H9 (cell line): ENCODE measurements at regions not wholly inside any gene's neighbourhood (a gene's known extent, or its start where the extent isn't known, plus 50 kb on each side); places are given as distances from the start of the nearest gene placed in this dataset.

Source experiments
- DNase-seq: peaks from one replicate; pipeline ENCODE4 v3.0.0-alpha.2; 2017
- H2AFZ ChIP-seq: one replicate; pipeline ENCODE4 v1.6.1; 2013; ENCODE audit warnings: mild to moderate bottlenecking, low read length, control low read depth, moderate library complexity
- H2AK5ac ChIP-seq: 2 replicates; pipeline ENCODE4 v1.6.1; 2013; ENCODE audit warnings: low read length, control low read depth, mixed read lengths; ENCODE audit not compliant: insufficient read length
- H2BK120ac ChIP-seq: one replicate; pipeline ENCODE4 v1.6.1; 2013; ENCODE audit warnings: low read depth, mild to moderate bottlenecking, low read length, control low read depth, inconsistent platforms; ENCODE audit not compliant: poor library complexity, severe bottlenecking
- H2BK12ac ChIP-seq: 2 replicates; pipeline ENCODE4 v1.6.1; 2013; ENCODE audit warnings: low read length, control low read depth, mixed read lengths, low read depth; ENCODE audit not compliant: insufficient read length
- H2BK15ac ChIP-seq: 2 replicates; pipeline ENCODE4 v1.6.1; 2013; ENCODE audit warnings: low read depth, low read length, control low read depth
- H2BK20ac ChIP-seq: one replicate; pipeline ENCODE4 v1.6.1; 2013; ENCODE audit warnings: low read depth, mild to moderate bottlenecking, low read length, control low read depth, inconsistent platforms; ENCODE audit not compliant: poor library complexity, severe bottlenecking
- H2BK5ac ChIP-seq: 2 replicates; pipeline ENCODE4 v1.6.1; 2013; ENCODE audit warnings: low read length, control low read depth, mixed read lengths; ENCODE audit not compliant: insufficient read length
- H3K14ac ChIP-seq: 2 replicates; pipeline ENCODE4 v1.6.1; 2013; ENCODE audit warnings: low read length, control low read depth; ENCODE audit not compliant: insufficient read depth
- H3K18ac ChIP-seq: 2 replicates; pipeline ENCODE4 v1.6.1; 2013; ENCODE audit warnings: low read depth, mild to moderate bottlenecking, mixed read lengths, low read length, control low read depth; ENCODE audit not compliant: insufficient read length
- H3K23ac ChIP-seq: 2 replicates; pipeline ENCODE4 v1.6.1; 2013; ENCODE audit warnings: low read length, control low read depth, mixed read lengths, low read depth; ENCODE audit not compliant: insufficient read length
- H3K23me2 ChIP-seq: 2 replicates; pipeline ENCODE4 v1.6.1; 2013; ENCODE audit warnings: low read depth, mild to moderate bottlenecking, mixed read lengths, low read length, control low read depth; ENCODE audit not compliant: insufficient read length, poor library complexity, severe bottlenecking
- H3K27ac ChIP-seq: 2 replicates; pipeline ENCODE4 v1.5.1; 2013; ENCODE audit warnings: low read length, control low read depth, mixed read lengths, low read depth; ENCODE audit not compliant: insufficient read length
- H3K27me3 ChIP-seq: 2 replicates; pipeline ENCODE4 v1.6.1; 2013; ENCODE audit warnings: low read length, control low read depth, inconsistent platforms; ENCODE audit not compliant: insufficient read depth
- H3K4ac ChIP-seq: 2 replicates; pipeline ENCODE4 v1.6.1; 2013; ENCODE audit warnings: low read depth, mild to moderate bottlenecking, control low read depth, inconsistent platforms, low read length, moderate library complexity
- H3K4me1 ChIP-seq: 2 replicates; pipeline ENCODE4 v1.6.1; 2013; ENCODE audit warnings: low read length, control low read depth, inconsistent platforms; ENCODE audit not compliant: insufficient read depth
- H3K4me2 ChIP-seq: 2 replicates; pipeline ENCODE4 v1.6.1; 2013; ENCODE audit warnings: low read length, control low read depth, mixed read lengths; ENCODE audit not compliant: insufficient read length, insufficient read depth
- H3K56ac ChIP-seq: 2 replicates; pipeline ENCODE4 v1.6.1; 2013; ENCODE audit warnings: low read depth, mild to moderate bottlenecking, mixed read lengths, low read length, control low read depth; ENCODE audit not compliant: insufficient read length
- H3K79me1 ChIP-seq: 2 replicates; pipeline ENCODE4 v1.6.1; 2013; ENCODE audit warnings: low read depth, mild to moderate bottlenecking, moderate library complexity, low read length, control low read depth, inconsistent platforms; ENCODE audit not compliant: insufficient read depth, poor library complexity, severe bottlenecking
- H3K79me2 ChIP-seq: 2 replicates; pipeline ENCODE4 v1.6.1; 2013; ENCODE audit warnings: low read length, control low read depth, inconsistent platforms; ENCODE audit not compliant: insufficient read depth
- H3K9ac ChIP-seq: 2 replicates; pipeline ENCODE4 v1.6.1; 2013; ENCODE audit warnings: low read length, control low read depth, mixed read lengths; ENCODE audit not compliant: insufficient read length; ENCODE audit errors: extremely low read depth
- H3K9me3 ChIP-seq: one replicate; pipeline ENCODE4 v1.6.1; 2013; ENCODE audit warnings: low read depth, low read length, inconsistent platforms; ENCODE audit not compliant: control insufficient read depth
- H3T11ph ChIP-seq: one replicate; pipeline ENCODE4 v1.6.1; 2013; ENCODE audit warnings: mild to moderate bottlenecking, low read length, control low read depth, inconsistent platforms
- H4K20me1 ChIP-seq: one replicate; pipeline ENCODE4 v1.6.1; 2013; ENCODE audit not compliant: control insufficient read depth, insufficient read length, insufficient read depth
- H4K5ac ChIP-seq: 2 replicates; pipeline ENCODE4 v1.6.1; 2013; ENCODE audit warnings: low read depth, mild to moderate bottlenecking, mixed read lengths, low read length, control low read depth; ENCODE audit not compliant: insufficient read length
- H4K8ac ChIP-seq: replicated peaks from 2 replicates; pipeline ENCODE4 v1.6.1; 2013; ENCODE audit warnings: low read length, control low read depth, mixed read lengths, low read depth; ENCODE audit not compliant: insufficient read length
- H4K91ac ChIP-seq: 2 replicates; pipeline ENCODE4 v1.6.1; 2013; ENCODE audit warnings: low read depth, mild to moderate bottlenecking, moderate library complexity, mixed read lengths, low read length, control low read depth; ENCODE audit not compliant: insufficient read length
- H3K27ac Mint-ChIP-seq, 3 experiments: 2 replicates in 2 of 3; 3 replicates in 1 of 3; pipeline ENCODE4 v1.8.0; 2020 to 2021; ENCODE audit warnings: mixed read lengths in 3 of 3, mild to moderate bottlenecking in 1 of 3, moderate library complexity in 1 of 3
- H3K27me3 Mint-ChIP-seq: 2 replicates; pipeline ENCODE4 v1.8.0; 2021; ENCODE audit warnings: low read depth, mild to moderate bottlenecking, moderate library complexity, mixed read lengths
- H3K36me3 Mint-ChIP-seq, 3 experiments: 2 replicates in 2 of 3; 3 replicates in 1 of 3; pipeline ENCODE4 v1.8.0; 2020 to 2021; ENCODE audit warnings: low read depth in 3 of 3, mixed read lengths in 3 of 3; ENCODE audit not compliant: insufficient read depth in 1 of 3
- H3K4me1 Mint-ChIP-seq, 2 experiments: 2 replicates each; pipeline ENCODE4 v1.8.0; 2020; ENCODE audit warnings: mixed read lengths in 2 of 2
- H3K4me3 Mint-ChIP-seq, 2 experiments: 2 replicates in 1 of 2; 3 replicates in 1 of 2; pipeline ENCODE4 v1.8.0; 2020 to 2021; ENCODE audit warnings: mild to moderate bottlenecking in 2 of 2, mixed read lengths in 2 of 2, moderate library complexity in 1 of 2
- H3K9me3 Mint-ChIP-seq, 2 experiments: 2 replicates in 1 of 2; 3 replicates in 1 of 2; pipeline ENCODE4 v1.8.0; 2020; ENCODE audit warnings: mild to moderate bottlenecking in 2 of 2, mixed read lengths in 2 of 2, moderate library complexity in 1 of 2
- CTCF ChIP-seq: fragments of 200-600 bp; sonication (generic); conservative IDR thresholded peaks from 3 replicates; pipeline ENCODE4 v1.8.0; 2021; ENCODE audit warnings: antibody characterized with exemption, mild to moderate bottlenecking
- WGBS: extraction: QIAGEN DNeasy Blood & Tissue Kit; methylation state at CpG from one replicate; pipeline ENCODE4 v1.1.7; 2013; ENCODE audit warnings: missing lambda C conversion rate, low lambda C conversion rate, mixed read lengths; ENCODE audit not compliant: insufficient read length; ENCODE audit errors: extremely low coverage; 5-methylcytosine and 5-hydroxymethylcytosine counted together

- Histone ChIP-seq H2BK5ac (no peak overlapping the region), H4K20me1 (no peaks in the 10 kb centered on the region), H2AFZ (no peak overlapping the region), H3K14ac (no peak overlapping the region), H4K5ac (no peak overlapping the region), H3T11ph (no peak overlapping the region), H3K4ac (no peak overlapping the region), H2BK120ac (no peak overlapping the region), H3K27ac (no peak overlapping the region), H3K9ac (no peak overlapping the region), H3K27me3 (no peaks in the 10 kb centered on the region), H4K8ac (no peak overlapping the region), H2BK20ac (no peak overlapping the region), H4K91ac (no peak overlapping the region), H3K4me2 (no peak overlapping the region), H3K79me1 (no peaks in the 10 kb centered on the region), H3K79me2 (no peaks in the 10 kb centered on the region), H3K9me3 (no peaks in the 10 kb centered on the region), H3K4me1 (no peaks in the 10 kb centered on the region; the same call in 1 of the 2 replicates), H3K18ac (no peak overlapping the region), H3K56ac (no peak overlapping the region), H2BK12ac (no peak overlapping the region), H3K23ac (no peak overlapping the region), H2AK5ac (no peak overlapping the region), H3K23me2 (no peaks in the 10 kb centered on the region), H2BK15ac (no peak overlapping the region)
- peaks cover 2% of the 10 kb centered on the region; the same call in 1 of the 2 replicates for H3K27me3 Mint-ChIP-seq
- no peak overlapping the region for H3K27ac Mint-ChIP-seq
- WGBS: no CpG with 5 or more reads among the region's 21 CpGs
- DNase-seq: no peak
- H3K4me1 Mint-ChIP-seq: peaks cover 16 to 23% of the 10 kb centered on the region in 2 experiments
- H3K4me3 Mint-ChIP-seq: no peak overlapping the region
- H3K9me3 Mint-ChIP-seq: no peaks in the 10 kb centered on the region; a peak in 1 of 5 replicates
- no peak for TF ChIP-seq CTCF
- no peaks in the 10 kb centered on the region for H3K36me3 Mint-ChIP-seq
Measured at GRCh38 chr2:43039376-43040080, 186.9 kb downstream of the ZFP36L2 start.
